ENCODE measurements at regions not wholly inside any gene's neighbourhood (a gene's known extent, or its start where the extent isn't known, plus 50 kb on each side); places are given as distances from the start of the nearest gene placed in this dataset.
A peak's percentile ranks its signal among the peaks of the same experiment; 100 is the strongest.

DNA sequence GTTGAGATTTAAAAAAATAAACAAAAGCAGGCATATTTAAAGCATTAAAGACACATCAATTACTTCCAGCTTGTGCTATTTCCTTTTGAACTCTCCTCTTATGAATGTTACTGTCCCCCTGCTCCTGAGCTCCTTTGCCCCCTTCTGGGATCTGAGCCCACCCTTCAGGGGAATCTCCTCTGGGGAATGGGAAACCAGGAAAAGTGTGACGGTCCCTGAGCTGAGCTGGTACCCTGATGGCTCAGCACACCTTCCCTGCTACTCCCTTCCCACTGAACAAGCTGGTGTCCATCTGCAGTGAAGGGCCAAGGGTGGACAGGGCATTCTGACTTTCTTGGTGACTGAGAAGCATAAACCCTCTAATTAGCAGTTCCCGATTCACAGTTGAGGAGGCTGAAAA lies 356.3 kb downstream of the PTEN start:
- H2AFZ ChIP-seq (ENCODE audit: low read length): no peak overlapping the region

DNA sequence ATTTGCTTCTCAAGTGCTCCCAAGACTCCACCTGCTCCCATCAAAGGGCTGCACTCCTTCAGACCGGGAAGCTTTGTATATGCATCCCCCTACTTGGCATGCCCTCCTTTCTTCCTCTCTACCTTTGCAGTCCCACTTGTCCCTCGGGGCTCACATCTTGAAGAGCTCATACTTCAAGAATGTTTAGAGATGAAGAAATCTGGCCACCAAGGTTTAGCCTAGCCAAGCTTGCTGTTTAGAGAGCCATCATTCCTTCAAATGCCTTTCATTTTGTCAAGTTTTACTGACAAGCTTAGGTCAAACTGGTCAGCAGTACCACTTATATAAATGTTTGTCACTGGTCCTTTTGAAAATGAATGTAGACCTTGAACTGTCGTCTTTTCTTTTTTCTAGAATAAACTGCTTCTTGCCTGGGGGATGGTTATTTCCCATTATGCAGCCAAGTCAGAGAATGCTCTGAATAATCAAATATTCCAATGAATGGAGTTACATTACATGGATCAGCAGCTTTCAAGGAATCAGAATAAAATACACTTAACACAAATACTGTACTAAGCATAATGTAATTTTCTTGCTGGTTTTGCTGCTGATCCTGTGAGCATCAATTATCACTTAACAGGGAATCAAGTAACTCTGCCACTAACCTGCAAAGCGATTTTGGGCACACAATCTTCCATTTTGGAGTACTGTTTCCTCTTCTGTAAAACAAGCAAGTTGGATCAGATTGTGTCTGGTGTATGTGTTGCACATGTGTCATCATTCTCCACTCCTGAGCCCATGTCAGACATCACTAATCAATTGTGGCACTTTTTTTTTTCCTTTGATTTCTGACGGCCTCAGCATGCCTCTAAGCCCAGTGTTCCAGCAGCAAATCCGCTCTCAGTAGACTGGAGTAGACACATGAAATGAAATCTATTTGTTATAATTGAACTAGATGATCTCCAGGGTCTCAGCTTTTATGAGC lies 357.9 kb downstream of the PTEN start:
- Histone ChIP-seq H2BK12ac (ENCODE audit: low read length) (no peak overlapping the region), H2AFZ (ENCODE audit: low read length) (no peak overlapping the region), H2BK5ac (ENCODE audit: low read length) (no peak overlapping the region), H3K14ac (ENCODE audit: low read length) (no peak overlapping the region), H3K4me2 (ENCODE audit: insufficient read depth, low read length, poor library complexity, severe bottlenecking) (no peak overlapping the region), H3K27ac (replicated peaks; ENCODE audit: low read length) (no peak overlapping the region), H2BK120ac (ENCODE audit: low read depth, low read length) (no peak overlapping the region), H3K9ac (ENCODE audit: low read depth, low read length, poor library complexity) (no peak overlapping the region), H3K4me3 (ENCODE audit: low read length in 2 of 2) (no peak overlapping the region), H3K9me3 (replicated peaks in 1 of 2; ENCODE audit: control insufficient read depth in 2 of 2, insufficient read depth in 1 of 2, low read depth in 1 of 2, low read length in 2 of 2) (no peaks in the 10 kb centered on the region), H2BK15ac (ENCODE audit: low read length) (no peak overlapping the region), H3K18ac (ENCODE audit: low read length) (no peak overlapping the region), H3K4ac (ENCODE audit: low read length) (no peak overlapping the region), H4K8ac (ENCODE audit: low read depth, low read length) (no peak overlapping the region), H3K27me3 (ENCODE audit: control insufficient read depth in 3 of 3, insufficient read depth in 3 of 3, low read depth in 1 of 3, low read length in 3 of 3) (no peaks in the 10 kb centered on the region), H2AK5ac (ENCODE audit: low read depth, low read length) (no peak overlapping the region), H3K23ac (ENCODE audit: low read depth, low read length, poor library complexity) (no peak overlapping the region), H4K91ac (ENCODE audit: low read depth, low read length, poor library complexity) (no peak overlapping the region), H3K36me3 (replicated peaks in 1 of 2; ENCODE audit: control insufficient read depth in 2 of 2, insufficient read depth in 2 of 2, low read length in 2 of 2) (no peaks in the 10 kb centered on the region), H3K4me1 (ENCODE audit: control insufficient read depth in 2 of 2, insufficient read depth in 1 of 2, low read depth in 1 of 2, low read length in 2 of 2) (peaks cover 0 to 2% of the 10 kb centered on the region in 2 donors), H3K79me1 (ENCODE audit: low read depth, low read length) (no peaks in the 10 kb centered on the region)
- no CpG with 5 or more reads among the region's 6 CpGs for WGBS, 2 donors (ENCODE audit: extremely low coverage in 2 of 2, insufficient read length in 2 of 2, insufficient replicate concordance in 1 of 2)
- DNase-seq (ENCODE audit: low spot score): no peak

More for the DNA sequence above, 356.3 kb downstream of the PTEN start:
- Histone ChIP-seq H4K91ac (ENCODE audit: low read depth, low read length, poor library complexity) (no peak overlapping the region), H3K18ac (ENCODE audit: low read length) (no peak overlapping the region), H3K79me1 (ENCODE audit: low read depth, low read length) (no peaks in the 10 kb centered on the region), H3K4me1 (ENCODE audit: control insufficient read depth in 2 of 2, insufficient read depth in 1 of 2, low read depth in 1 of 2, low read length in 2 of 2) (peaks cover 0 to 2% of the 10 kb centered on the region in 2 donors), H3K27me3 (ENCODE audit: control insufficient read depth in 3 of 3, insufficient read depth in 3 of 3, low read depth in 1 of 3, low read length in 3 of 3) (no peaks in the 10 kb centered on the region), H3K4ac (ENCODE audit: low read length) (no peak overlapping the region), H2BK120ac (ENCODE audit: low read depth, low read length) (no peak overlapping the region), H2BK12ac (ENCODE audit: low read length) (peak overlapping the region; percentile 60), H2BK5ac (ENCODE audit: low read length) (no peak overlapping the region), H4K8ac (ENCODE audit: low read depth, low read length) (no peak overlapping the region), H2AK5ac (ENCODE audit: low read depth, low read length) (no peak overlapping the region), H2BK15ac (ENCODE audit: low read length) (no peak overlapping the region), H3K4me2 (ENCODE audit: insufficient read depth, low read length, poor library complexity, severe bottlenecking) (no peak overlapping the region), H3K4me3 (ENCODE audit: low read length in 2 of 2) (no peak overlapping the region), H3K23ac (ENCODE audit: low read depth, low read length, poor library complexity) (no peak overlapping the region), H3K14ac (ENCODE audit: low read length) (no peak overlapping the region), H3K9ac (ENCODE audit: low read depth, low read length, poor library complexity) (no peak overlapping the region), H3K36me3 (replicated peaks in 1 of 2; ENCODE audit: control insufficient read depth in 2 of 2, insufficient read depth in 2 of 2, low read length in 2 of 2) (no peaks in the 10 kb centered on the region), H3K9me3 (replicated peaks in 1 of 2; ENCODE audit: control insufficient read depth in 2 of 2, insufficient read depth in 1 of 2, low read depth in 1 of 2, low read length in 2 of 2) (no peaks in the 10 kb centered on the region), H3K27ac (replicated peaks; ENCODE audit: low read length) (no peak overlapping the region)
- no CpG with 5 or more reads among the region's 2 CpGs for WGBS, 2 donors (ENCODE audit: extremely low coverage in 2 of 2, insufficient read length in 2 of 2, insufficient replicate concordance in 1 of 2)
- no peak for DNase-seq (ENCODE audit: low spot score)

- Histone ChIP-seq H3K4me3 (ENCODE audit: low read length in 2 of 2) (no peak overlapping the region), H3K4ac (ENCODE audit: low read length) (no peak overlapping the region), H2AFZ (ENCODE audit: low read length) (no peak overlapping the region), H2AK5ac (ENCODE audit: low read depth, low read length) (no peak overlapping the region), H3K14ac (ENCODE audit: low read length) (no peak overlapping the region), H3K23ac (ENCODE audit: low read depth, low read length, poor library complexity) (no peak overlapping the region), H3K79me1 (ENCODE audit: low read depth, low read length) (no peaks in the 10 kb centered on the region), H3K36me3 (replicated peaks in 1 of 2; ENCODE audit: control insufficient read depth in 2 of 2, insufficient read depth in 2 of 2, low read length in 2 of 2) (no peaks in the 10 kb centered on the region), H3K4me2 (ENCODE audit: insufficient read depth, low read length, poor library complexity, severe bottlenecking) (no peak overlapping the region), H4K8ac (ENCODE audit: low read depth, low read length) (no peak overlapping the region), H4K91ac (ENCODE audit: low read depth, low read length, poor library complexity) (no peak overlapping the region), H3K27me3 (ENCODE audit: control insufficient read depth in 3 of 3, insufficient read depth in 3 of 3, low read depth in 1 of 3, low read length in 3 of 3) (no peaks in the 10 kb centered on the region), H2BK15ac (ENCODE audit: low read length) (no peak overlapping the region), H2BK120ac (ENCODE audit: low read depth, low read length) (no peak overlapping the region), H3K27ac (replicated peaks; ENCODE audit: low read length) (no peak overlapping the region), H3K9me3 (replicated peaks in 1 of 2; ENCODE audit: control insufficient read depth in 2 of 2, insufficient read depth in 1 of 2, low read depth in 1 of 2, low read length in 2 of 2) (no peaks in the 10 kb centered on the region), H2BK12ac (ENCODE audit: low read length) (no peak overlapping the region), H3K4me1 (ENCODE audit: control insufficient read depth in 2 of 2, insufficient read depth in 1 of 2, low read depth in 1 of 2, low read length in 2 of 2) (peaks cover 0 to 2% of the 10 kb centered on the region in 2 donors), H3K18ac (ENCODE audit: low read length) (no peak overlapping the region), H3K9ac (ENCODE audit: low read depth, low read length, poor library complexity) (no peak overlapping the region), H2BK5ac (ENCODE audit: low read length) (no peak overlapping the region)
- DNase-seq (ENCODE audit: low spot score): no peak
- WGBS, 2 donors (ENCODE audit: extremely low coverage in 2 of 2, insufficient read length in 2 of 2, insufficient replicate concordance in 1 of 2): no CpG with 5 or more reads among the region's 1 CpG
Measured at GRCh38 chr10:88222881-88223280, 359.5 kb downstream of the PTEN start.
